GM12874 (cell line): ENCODE measurements at regions not wholly inside any gene's neighbourhood (a gene's known extent, or its start where the extent isn't known, plus 50 kb on each side); places are given as distances from the start of the nearest gene placed in this dataset.

Experiments used
- TF ChIP-seq, protein P1 (sequence below): IDR thresholded peaks from 2 replicates; pipeline ENCODE4 v1.5.1; 2011; ENCODE audit warnings: low read depth, mild to moderate bottlenecking, control low read depth, low read length, moderate library complexity; ENCODE audit not compliant: insufficient read depth

DNA sequence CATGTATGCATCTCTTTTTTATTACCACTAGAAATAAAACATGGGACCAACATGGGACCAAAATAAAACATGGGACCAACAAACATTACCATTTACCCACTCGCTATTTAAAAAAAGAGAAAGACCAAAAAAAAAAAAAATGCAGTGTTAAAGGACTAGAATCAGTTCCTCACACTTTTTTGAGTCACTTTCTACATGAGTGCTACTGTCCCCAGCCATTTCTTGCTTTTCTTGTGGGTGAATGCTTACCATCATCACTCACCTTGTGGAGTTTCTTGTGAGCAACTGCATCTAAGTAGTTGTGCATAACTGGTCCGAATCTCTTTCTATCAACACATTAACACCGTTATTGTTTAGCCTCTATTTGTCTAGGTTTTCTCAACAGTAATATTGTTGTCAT lies 493.6 kb upstream of the RIOK2 start:
- TF ChIP-seq, protein P1, sequence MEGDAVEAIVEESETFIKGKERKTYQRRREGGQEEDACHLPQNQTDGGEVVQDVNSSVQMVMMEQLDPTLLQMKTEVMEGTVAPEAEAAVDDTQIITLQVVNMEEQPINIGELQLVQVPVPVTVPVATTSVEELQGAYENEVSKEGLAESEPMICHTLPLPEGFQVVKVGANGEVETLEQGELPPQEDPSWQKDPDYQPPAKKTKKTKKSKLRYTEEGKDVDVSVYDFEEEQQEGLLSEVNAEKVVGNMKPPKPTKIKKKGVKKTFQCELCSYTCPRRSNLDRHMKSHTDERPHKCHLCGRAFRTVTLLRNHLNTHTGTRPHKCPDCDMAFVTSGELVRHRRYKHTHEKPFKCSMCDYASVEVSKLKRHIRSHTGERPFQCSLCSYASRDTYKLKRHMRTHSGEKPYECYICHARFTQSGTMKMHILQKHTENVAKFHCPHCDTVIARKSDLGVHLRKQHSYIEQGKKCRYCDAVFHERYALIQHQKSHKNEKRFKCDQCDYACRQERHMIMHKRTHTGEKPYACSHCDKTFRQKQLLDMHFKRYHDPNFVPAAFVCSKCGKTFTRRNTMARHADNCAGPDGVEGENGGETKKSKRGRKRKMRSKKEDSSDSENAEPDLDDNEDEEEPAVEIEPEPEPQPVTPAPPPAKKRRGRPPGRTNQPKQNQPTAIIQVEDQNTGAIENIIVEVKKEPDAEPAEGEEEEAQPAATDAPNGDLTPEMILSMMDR = no peak

DNA sequence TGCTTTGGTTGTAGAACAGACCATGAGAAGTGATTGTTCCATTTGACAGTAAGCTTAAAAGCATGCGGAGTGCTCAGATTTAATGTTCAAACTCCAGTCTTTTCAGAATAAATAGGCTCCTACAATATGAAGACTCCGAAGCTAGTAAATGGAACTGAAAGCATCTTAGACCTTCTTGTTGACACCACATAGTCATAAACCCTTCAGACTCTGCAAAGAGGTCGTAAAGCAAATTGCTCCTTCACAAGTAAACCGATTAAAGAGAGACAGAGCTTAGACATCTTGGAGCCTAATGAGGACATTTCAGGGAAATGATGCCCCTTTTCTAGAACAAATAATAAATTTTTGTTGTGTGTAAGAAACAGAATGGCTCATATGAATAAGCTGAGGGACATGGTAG lies 511.0 kb upstream of the RIOK2 start:
- TF ChIP-seq, protein P1 = no peak

DNA sequence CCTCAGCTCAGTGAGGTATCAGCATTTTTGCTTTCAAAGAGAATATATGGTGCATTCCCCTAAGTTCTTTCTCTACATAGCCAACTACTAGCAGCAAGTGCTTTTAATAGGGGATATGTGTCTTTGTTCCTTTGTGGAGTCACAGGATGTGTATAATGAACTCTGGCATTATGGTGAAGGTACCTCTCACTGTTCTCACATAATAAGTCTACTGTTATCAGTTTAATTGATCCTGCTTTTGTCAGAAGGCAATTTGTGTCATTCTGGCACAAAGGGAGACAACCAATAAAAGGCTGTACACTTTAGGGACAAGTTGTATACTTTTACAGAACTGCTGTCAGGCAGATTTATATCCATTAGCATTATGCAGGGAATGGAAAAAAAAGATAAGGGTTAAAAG lies 531.4 kb upstream of the RIOK2 start:
- TF ChIP-seq, protein P1 = no peak

DNA sequence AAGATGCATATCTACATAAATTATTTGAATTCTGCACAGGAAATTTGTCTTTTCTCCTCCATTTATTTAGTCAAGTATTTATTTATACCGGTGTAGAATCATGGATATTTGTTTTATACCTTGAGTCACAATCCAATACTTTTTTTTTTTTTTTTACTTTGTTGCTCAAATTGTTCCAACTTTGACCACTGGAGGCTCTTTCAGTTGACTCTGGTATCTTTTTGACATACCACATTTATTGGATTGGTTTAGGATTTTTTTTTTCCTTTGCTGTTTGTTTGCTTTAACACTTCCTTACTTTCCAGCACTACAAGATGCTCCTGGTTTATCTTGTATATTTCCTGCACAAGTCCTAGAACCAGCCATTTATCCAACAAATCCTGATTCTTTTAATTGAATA lies 543.1 kb upstream of the RIOK2 start:
- TF ChIP-seq, protein P1 = no peak

DNA sequence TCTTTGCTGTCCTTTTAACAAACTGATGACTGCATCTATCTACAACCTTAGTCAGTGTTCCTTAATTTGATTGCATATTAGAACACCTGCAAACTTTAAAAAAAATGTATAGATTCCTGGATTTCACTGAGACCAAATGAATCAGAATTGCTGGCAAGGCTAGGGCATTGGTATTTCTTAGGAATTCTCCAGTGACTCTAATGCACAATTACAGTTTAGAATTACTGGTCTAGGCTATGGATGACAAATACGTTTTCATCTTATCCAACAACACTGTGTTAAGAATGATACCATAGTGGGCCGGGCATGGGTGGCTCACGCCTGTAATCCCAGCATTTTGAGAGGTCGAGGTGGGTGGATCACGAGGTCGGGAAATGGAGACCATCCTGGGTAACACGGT lies 545.9 kb upstream of the RIOK2 start:
- TF ChIP-seq, protein P1 = no peak

DNA sequence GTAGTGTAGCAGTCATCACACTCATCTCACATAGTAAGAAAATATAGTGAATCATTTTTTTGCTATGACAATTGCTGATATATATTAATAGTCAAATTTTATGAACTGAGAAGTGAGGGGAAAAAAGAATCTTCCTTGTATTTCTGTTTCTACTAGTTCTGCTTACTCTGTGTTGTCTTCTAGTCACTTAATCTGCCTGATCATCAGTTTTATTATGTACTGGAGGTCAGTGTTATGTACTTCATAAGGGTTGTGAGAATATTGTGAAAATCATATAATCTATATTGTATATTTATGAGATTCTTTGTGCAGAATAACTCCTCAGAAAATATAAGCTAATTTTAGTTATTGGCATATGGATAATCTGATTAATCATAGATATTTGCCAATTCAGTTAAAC lies 546.9 kb upstream of the RIOK2 start:
- TF ChIP-seq, protein P1 = no peak

DNA sequence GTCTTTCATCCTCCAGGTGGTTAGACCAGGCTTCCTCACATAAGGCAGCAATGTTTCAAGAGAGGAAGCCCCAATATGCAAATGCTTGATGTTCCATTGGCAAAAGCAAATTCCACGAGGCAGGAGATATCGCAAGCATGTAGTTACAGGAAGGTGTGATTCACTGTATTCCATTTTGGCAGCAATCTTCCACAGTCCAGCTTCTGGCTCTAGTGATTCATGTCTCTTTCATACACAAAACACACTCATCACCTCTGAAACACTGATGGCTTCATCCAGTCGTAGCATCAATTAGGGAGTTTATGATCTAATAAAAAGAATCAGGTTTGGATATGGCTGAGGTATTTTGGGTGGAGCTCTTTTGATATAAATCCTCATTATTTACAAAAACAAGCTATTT lies 552.2 kb upstream of the RIOK2 start:
- TF ChIP-seq, protein P1 = no peak

DNA sequence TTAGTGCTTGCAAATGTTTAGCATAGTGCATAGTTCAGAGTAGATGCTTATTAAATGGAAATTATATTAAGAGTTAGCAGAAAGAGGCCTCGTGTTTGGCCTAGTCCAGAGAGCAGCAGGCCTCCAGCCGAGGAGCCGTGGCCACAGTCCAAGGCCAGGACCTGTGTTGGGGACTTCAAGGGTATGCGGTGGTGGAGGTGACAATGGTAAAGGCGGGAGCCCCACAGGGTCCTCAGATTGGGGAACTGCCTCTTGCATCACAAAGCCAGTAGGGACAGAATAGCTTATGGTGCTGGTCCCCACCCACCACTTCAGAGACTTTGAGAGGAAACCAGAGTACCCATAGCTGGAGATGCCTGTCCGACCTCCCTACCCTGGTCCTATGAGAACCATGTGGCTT lies 554.6 kb upstream of the RIOK2 start:
- TF ChIP-seq, protein P1 = no peak
